GM20431 (cell line): ENCODE measurements at regions not wholly inside any gene's neighbourhood (a gene's known extent, or its start where the extent isn't known, plus 50 kb on each side); places are given as distances from the start of the nearest gene placed in this dataset.
"Not testable (repeated sequence)": the region's sequence is repeated elsewhere in the genome, so short reads cannot be mapped to it uniquely, and the experiment has no call there.

Experiments used
- in situ Hi-C: fragments of 300-500 bp; cut with MseI, MboI; formaldehyde crosslinking; loops from one replicate; pipeline ENCODE4 v1.15.0; 2020; ENCODE audit warnings: low sequenced_read_pairs; ENCODE audit not compliant: unreplicated experiment

DNA sequence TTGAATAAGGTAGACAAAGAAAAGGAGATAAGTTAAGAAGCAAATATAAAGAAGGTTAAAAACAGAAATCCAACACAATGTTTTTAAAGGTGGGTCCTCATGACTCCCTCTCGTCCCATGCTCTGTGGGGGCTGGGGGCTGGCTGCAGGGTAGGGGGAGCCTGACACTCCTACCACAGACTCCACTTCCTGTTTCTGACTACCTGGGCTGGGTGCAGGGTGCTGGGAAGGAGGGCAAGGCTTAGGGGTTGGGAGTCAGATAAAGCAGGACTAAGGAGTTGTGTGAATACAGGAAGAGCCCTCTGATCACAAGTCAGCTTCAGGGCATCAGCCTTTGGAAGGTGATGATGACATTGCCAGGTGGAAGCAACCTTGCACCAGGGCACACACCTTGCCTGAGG lies 277.0 kb upstream of the SGK1 start:
- in situ Hi-C loops = no loop called here

DNA sequence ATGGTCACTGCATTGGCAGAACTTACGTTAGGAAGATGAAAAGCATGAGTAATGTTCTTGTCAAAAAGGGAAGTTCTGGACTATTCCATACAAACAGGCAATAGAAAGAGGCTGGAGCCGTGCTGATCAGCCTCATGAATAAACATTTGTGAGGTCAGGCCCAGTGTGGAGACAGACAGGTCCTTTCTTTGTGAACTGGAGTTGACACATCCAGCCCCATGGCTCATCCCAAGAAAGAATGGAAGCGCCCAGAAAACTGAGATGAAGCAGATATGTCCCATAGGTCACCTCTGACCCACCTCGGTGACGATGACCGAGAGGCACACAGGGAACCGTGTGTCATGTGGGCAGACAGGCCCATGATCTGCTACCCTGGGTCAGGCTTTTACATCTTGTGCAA lies 276.0 kb upstream of the SGK1 start:
- in situ Hi-C loops = no loop called here

GRCh38 chr6:134593442-134593841 lies 275.5 kb upstream of the SGK1 start:
- in situ Hi-C loops = no loop called here

DNA sequence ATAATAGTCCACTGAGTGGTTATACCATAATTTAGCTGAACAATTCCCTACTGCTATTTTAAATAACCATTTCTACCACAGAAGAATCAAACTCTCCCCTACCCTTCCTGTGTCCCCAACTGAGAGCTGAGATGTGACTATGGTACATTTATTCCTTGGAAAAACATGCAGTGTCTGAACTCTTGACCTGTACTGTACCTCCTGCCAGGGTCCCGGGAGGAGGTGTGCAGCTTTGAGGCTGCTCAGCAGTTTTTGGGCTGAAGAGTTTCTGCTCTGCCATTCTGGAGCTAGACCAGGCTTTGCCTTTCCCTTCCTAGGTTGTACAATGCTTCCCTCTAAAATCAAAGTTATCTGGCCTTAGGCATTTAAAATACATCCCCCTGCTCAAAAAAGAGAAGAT lies 275.1 kb upstream of the SGK1 start:
- in situ Hi-C loops = no loop called here

DNA sequence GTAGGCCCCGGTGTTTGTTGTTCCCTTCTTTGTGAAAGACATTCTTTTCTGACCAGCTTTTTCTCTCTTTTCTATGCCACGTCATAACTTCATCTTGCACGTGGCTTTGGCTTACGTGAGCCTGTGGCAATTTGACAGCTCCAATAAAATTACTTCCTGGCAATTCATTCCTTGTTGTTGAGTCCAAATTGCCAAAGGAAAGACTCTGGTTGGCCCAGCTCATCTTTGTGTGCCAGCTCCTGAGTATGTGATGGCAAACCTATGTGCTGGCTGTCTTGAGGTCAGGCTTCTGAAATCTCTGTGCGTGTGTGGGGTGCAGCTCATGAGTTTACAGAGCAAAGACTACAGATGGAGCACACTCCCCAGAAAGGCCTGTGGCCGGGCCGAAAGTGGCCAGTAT lies 272.5 kb upstream of the SGK1 start:
- in situ Hi-C loops = no loop called here

DNA sequence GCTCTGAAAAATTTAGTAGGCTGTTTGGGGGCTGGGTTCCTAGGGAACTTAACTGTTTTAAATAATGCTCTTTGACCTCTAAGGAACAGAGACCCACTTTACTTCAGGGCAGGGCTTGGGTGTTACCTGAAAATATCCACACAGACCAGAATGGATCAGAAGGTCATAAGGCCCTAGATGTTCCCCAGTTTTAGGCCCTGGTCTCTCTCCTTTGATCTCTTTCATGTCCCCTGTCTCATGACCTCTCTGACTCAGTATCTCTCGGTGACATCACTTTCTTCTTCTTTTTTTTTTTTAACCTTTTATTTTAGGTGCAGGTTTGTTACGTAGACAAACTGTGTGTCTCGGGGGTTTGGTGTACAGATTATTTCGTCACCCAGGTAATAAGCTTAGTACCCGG lies 272.1 kb upstream of the SGK1 start:
- in situ Hi-C loops = no loop called here

GRCh38 chr6:134589512-134589911 lies 271.6 kb upstream of the SGK1 start:
- in situ Hi-C loops = no loop called here

GRCh38 chr6:134588267-134588666 lies 270.4 kb upstream of the SGK1 start:
- in situ Hi-C loops = no loop called here

- in situ Hi-C loops = no loop called here
Observed at GRCh38 chr6:134585517-134585873, 267.6 kb upstream of the SGK1 start.

- in situ Hi-C loops = no loop called here
Observed at GRCh38 chr6:134584847-134585516, 267.1 kb upstream of the SGK1 start.

- in situ Hi-C loops = no loop called here
Observed at GRCh38 chr6:134577998-134578397, 260.1 kb upstream of the SGK1 start.

DNA sequence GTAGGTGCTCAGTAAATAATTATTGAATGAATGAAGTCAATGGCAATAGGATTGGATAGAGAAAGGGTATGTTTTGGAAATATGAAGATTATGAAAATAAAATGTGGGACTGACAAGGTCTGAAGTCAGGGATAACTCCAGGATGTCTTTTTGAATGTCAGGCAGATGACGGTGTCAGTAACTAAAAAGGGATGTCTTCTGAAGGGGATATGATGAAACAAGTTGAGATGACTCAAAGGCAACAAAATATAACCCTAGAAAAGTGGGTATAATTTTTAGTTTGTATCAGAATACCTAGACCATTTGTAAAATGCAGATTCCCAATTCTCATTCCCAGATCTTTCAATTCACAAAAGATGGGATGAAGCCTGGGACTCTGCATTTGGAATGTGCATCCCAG lies 257.3 kb upstream of the SGK1 start:
- in situ Hi-C loops = no loop called here

- in situ Hi-C loops = no loop called here
Observed at GRCh38 chr6:134574491-134574890, 256.6 kb upstream of the SGK1 start.

GRCh38 chr6:134569996-134570395 lies 252.1 kb upstream of the SGK1 start:
- in situ Hi-C loops = not testable (repeated sequence)

- in situ Hi-C loops = no loop called here
Observed at GRCh38 chr6:134564705-134565104, 246.8 kb upstream of the SGK1 start.

DNA sequence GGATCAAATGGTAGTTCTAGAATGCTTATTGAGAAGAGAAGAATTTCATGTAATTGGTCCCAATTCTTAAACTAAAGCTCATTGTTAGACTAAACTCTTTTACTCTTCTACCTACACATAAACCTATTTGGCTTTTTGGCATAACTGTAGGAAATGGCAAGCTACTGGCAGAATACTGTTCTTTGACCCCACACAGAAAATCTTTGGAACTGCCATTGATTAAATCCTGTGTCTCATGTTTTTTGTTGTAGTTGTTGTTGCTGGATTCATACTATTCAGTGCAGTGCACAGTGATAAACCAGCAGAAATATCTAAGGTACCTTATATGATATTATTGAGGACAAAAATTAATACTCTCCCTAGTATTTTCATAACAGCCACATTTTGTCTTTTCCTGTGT lies 242.1 kb upstream of the SGK1 start:
- in situ Hi-C loops = no loop called here

- in situ Hi-C loops = no loop called here
Observed at GRCh38 chr6:134557509-134557908, 239.6 kb upstream of the SGK1 start.

GRCh38 chr6:134555672-134556071 lies 237.8 kb upstream of the SGK1 start:
- in situ Hi-C loops = no loop called here

DNA sequence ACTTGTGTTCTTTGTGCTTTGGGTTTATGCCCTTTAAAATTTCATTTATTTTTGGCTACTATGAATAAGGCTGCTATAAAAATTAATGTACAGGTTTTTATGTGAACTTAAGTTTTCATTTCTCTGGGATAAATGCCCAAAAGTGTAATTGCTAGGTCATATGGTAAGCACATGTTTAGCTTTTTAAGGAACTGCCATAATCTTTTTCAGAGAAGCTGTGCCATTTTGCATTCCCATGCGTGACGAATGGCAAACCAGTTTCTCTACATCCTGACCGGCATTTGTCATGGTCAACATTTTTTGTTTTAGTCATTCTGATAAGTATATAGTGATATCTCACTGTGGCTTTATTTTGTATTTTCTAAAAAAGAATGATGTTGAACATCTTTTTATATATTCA lies 236.0 kb upstream of the SGK1 start:
- in situ Hi-C loops = no loop called here

GRCh38 chr6:134551245-134551960 lies 233.5 kb upstream of the SGK1 start:
- in situ Hi-C loops = no loop called here

GRCh38 chr6:134550604-134551003 lies 232.7 kb upstream of the SGK1 start:
- in situ Hi-C loops = no loop called here

GRCh38 chr6:134549854-134550253 lies 231.9 kb upstream of the SGK1 start:
- in situ Hi-C loops = no loop called here
